NCI-H2081 treated with DMSO at 0.1 percent for 48 hours (cell line): ENCODE measurements at regions not wholly inside any gene's neighbourhood (a gene's known extent, or its start where the extent isn't known, plus 50 kb on each side); places are given as distances from the start of the nearest gene placed in this dataset.

Experiments used
- DNase-seq: peaks from one replicate; lab custom pipeline; 2025; lab: John Stamatoyannopoulos, UW

DNA sequence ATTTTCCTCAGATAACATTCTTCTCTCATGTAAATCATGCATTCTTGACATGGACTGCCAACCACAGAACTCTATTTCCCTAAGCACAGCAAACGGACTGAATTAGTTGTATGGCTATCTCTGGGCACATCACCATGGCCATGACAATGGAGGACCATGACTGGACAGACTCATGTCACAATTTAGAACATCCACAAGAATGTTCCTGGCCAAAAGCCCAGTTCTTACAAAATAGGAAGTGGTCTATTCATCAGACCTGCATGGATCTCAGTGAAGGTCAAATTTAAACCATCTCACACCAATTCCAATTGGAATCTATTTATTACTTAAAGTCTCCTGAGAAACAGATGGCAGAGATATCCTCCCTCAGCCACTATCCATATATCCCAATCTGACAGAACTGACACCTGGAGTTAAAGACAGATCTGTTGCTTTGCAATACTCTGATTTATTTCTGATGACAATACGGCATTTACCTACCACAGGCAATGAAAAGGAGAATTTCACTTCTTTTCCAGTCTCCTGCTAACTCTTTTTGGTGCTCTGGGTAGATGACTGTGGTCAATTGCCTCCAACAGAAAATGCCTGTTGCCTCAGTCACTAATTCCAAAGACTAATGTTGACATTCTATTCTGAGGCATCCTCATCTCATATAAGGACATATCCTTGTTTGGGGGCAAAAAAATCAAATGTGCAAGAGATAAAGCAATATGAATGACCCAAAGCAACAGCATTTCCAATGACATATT lies 254.8 kb downstream of the HTR7 start:
- DNase-seq = no peak

DNA sequence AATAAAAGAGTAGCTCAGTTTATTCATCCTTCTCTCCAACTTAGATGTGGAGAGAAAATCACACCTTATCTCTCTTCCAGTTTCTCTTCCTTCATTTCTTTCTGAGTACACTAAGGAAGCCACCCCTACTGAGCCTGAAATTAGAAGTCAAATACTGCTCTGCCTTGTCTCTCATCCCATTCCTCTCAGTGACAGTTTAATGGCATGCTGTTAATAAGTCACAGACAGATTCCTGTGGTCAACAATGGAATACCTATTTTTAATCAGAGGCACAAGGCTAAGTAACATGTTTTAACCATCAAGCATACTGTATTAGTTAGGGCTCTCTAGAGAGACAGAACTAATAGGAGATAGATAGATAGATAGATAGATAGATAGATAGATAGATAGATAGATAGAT lies 253.2 kb downstream of the HTR7 start:
- DNase-seq = no peak

DNA sequence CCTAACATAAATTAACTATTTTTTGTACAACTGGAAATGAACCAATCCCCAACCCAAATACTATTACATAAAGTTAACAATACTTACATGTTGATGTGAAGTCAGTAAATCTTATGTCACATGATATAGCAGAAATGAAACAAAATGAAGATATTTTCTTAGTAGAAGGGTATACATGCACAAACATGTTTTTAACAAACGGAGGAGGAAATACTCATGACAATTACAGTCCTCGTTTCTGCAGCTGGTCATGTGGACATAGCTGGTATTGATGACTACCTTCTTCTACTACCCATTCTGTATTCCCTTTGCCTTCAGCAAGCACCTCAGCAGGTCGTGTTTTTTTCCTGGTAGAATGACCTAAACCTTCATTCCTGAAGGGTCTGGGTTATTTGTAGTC lies 252.3 kb downstream of the HTR7 start:
- DNase-seq = no peak

DNA sequence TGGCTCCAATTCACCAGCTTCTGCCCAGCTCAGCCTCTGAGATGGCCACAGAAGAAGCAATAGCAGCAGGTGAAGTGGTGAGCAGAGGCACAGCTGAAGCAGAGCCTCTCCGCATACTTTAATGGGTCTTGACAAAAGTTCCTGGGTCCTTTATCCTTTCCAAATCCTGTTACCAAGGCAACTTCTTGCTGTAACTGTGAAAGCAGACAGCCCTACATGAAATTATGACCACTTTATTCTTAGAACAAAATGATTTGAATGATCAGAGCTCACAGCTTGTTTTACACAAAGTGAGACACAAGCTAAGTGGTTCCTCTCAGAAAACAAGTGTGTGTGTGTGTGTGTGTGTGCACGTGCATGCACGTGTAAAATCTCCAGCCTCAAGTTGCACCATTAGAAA lies 245.6 kb downstream of the HTR7 start:
- DNase-seq = no peak

DNA sequence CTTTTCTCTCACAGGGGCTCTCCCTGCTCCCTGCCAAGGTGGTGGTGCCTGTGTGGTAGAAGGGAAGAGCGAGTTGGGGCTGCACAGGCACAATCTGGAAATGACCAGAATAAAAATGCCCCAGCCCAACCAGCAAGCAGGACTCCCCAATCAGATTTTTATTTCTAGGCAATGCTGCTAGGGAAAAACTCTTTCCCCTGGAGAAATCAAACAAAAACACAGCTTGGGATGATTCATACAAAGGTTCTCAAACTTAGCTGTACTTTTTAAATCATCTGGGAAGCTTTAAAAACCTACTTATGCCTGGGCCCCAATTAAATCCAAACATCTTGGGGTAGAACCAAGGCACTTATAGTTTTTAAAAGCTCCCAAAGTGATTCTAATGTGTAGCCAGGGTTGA lies 243.2 kb downstream of the HTR7 start:
- DNase-seq = no peak

DNA sequence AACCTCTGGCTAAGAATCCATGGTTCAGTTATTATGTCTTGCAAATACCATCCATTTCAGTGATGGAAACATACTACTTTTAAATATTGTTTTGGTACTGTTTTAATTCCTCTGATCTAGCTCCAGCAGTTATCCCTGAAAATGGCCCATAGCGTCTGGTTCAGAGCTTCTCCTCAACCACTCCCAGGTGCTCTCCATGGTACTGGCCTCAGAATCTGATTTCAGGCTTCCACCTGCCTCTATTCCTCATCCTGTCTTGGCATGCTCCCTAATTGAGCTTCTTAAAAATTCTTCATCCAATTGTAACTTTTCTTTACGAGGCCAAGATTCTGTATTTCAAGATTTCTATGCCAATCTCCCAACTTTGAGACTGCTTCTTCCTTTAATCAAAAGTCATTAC lies 236.3 kb downstream of the HTR7 start:
- DNase-seq = no peak

DNA sequence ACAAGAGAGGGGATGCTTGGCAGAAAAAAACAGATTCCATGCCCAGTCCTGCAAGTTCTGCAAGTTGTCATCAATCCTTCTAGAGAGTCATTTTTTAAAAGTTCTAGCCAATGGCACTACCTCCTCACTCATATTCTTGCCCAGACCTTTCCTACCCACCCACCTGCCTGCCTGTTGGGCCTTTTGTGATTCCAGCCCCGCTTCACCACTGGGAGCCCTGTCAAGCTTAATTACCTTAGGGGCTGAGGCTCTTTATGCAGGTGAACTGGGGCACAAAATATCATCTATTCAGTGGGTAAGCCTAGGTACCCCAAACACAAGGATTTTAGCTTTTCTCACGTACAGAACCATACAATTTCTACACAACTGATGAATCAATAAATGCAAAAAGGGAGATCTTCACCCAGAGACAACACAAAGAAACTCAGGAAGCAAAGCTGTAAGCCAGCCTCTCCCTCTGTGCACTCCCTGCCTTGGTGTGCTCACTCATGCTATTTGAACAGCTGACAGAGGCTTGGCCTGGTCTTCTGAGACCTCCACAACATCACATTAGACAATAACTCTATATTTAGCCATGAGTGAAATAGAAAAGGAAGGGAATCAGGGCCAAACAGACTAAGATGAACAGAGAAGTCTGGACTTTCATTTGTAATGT lies 222.6 kb downstream of the HTR7 start:
- DNase-seq = peak; percentile 8

DNA sequence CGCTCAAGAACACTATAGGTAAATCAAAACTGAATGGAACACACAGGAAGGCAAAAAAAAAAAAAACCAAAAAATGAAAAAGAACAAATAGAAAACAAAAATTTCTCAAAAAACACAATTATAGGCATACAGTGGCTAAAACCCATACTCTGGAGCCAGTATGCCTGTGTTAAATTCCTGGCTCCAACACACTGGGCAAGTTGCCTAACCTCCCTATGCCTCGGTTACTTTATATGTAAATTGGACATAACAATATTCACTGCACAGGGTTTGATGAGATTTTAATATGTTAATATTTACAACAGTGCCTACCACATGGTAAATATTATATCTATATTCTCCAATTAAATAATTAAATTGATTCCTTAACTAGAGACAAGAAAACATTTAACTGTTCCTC lies 217.1 kb downstream of the HTR7 start:
- DNase-seq = no peak

DNA sequence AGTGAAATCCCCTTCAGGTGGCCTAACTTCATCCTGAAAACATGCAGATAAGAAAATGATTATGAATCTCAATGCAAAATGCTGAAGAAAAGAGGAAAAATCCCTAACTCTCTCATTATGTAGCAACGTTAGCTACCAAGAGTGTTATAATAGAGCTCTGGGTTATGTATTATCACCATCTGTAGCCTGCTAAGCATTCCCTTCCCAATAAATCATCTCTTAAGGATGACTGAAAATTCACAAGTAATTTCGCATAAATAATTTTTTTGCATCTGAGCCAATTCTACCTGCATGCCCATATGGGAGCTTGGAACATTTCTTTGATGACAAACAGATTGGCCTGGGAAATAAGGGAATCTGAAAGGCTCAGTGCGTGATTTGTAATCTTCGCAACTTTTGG lies 216.1 kb downstream of the HTR7 start:
- DNase-seq = no peak

DNA sequence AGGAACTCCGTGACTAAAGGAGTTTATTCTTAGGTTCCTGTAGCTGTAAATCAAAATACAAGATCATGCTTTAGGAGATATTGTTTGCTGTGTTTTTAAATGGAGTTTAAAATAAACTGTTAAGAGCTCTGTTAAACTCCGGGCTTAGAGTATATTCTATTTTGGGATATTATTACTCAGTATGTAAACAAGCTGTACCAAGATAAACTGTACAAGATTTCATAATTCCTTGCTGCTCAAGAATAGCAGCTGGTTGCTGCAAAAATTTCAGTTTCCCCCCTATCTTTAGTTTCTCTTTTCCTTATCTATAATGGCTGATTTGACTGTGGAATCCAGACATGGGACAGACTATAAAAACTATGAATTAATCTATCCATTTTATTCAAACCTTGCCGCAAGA lies 215.7 kb downstream of the HTR7 start:
- DNase-seq = no peak

DNA sequence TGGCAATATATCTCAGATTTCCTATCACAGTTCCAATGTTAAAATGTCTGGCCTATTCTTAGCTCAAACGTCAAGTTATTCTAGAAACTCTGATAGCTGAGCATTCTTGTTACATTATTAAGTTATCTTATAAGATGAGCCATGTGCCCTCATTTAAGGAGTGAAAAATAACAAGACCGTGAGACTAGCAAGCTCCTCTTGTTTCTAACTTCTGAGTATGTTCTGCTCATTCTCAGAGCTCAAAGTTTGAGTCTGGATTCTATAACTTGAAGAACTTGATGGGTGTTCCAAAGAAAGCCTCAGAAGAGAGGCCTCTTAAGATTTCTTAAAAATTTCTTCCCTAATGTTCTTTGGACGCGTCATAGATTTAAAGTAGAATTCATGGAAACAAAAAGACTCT lies 215.2 kb downstream of the HTR7 start:
- DNase-seq = no peak

DNA sequence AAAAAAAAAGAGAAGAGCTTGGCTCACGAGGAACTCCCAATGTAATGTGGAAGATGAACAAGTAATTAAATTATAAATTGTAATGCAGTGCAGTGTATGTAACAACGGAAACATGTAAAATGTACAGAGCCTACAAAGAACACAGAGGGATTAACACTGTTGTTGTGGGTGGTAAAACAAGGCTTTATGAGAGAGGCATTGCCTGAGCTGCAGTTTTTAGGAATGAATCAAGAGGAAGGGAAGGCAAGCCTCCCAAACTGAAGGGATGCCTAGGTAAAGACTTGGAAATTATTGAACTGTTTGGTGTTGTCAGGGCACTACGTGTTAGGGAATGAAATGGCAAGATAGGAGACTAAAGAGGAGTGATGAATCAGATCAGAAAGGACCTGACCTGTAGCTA lies 213.7 kb downstream of the HTR7 start:
- no peak for DNase-seq

DNA sequence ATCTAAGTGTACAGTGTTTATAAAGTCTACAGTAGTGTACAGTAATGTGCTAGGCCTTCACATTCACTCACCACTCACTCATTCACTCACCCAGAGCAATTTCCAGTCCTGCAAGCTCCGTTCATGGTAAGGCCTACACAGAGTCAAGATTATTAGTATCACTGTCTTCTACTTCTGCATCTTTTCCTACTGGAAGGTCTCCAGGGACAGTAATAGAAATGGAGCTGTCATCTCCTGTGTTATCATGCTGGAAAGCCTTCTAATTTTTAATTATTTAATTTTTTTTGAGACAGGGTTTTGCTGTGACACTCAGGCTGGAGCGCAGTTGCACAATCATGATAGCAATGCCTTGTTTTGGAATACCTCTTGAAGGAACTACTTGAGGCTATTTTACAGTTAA lies 207.0 kb downstream of the HTR7 start:
- no peak for DNase-seq

DNA sequence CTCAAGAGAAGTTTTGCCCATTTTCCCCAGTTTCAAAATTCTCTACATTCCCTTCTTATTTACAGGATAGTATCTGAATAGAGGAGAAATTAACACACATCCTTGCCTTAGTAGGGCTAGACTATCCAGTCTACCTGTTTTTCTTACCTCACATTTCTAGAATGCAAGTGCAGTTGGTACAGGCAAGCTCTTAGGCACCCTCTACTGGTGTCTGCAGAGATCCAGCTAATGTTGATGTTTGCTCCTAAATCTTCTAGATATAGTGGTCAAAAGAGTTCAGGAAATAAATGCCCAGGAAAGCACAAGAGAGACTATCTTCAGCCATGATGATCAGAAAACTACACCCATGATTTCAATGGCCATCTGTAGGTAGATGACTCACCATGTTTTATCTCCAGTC lies 205.3 kb downstream of the HTR7 start:
- DNase-seq = no peak

DNA sequence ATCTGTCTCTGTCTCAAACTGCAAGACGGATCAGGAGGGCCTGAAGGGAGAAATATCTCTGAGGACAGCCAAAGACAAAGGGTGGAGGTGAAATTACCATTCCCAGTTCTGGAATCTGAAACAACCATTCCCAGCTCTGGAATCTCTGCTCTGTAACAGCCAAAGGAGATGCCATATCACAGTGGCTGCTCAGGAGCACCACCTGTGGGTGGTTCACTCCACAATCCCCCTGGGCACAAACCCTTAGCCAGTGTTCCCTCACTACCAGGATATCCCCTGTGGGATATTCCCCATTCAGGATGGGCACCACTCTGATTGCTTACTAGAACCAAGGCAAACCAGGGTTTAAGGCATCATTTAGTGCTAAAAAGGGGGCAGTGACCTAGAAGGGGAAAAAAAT lies 199.0 kb downstream of the HTR7 start:
- DNase-seq = no peak

DNA sequence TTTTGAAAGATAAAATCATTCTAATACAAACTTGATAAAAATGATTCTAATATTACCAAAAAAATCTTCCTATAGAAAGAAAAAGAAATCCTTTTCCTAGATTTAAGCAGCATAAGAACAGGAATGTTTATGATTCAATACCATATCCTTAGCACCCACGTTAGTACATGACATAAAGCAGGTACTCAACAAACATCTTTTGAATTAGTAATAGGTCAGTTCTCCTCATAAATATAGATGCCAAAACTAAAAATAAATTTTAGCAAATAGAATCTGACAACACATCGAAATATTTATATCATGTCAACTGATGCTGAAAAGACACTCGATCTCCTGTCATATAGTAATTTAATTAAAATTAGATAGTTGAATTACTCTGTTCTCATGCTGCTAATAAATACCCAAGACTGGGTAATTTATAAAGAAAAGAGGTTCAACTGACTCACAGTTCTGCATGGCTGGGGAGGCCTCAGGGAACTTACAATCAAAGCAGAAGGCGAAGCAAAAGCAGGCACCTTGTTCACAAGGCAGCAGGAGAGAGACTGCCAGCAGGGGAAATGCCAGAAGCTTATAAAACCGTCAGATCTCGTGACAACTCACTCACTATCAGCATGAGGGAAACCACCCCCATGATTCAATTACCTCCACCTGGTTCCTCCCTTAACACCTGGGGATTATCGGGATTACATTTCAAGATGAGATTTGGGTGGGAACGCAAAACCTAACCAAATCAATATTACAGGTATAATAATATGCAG lies 191.8 kb downstream of the HTR7 start:
- no peak for DNase-seq

DNA sequence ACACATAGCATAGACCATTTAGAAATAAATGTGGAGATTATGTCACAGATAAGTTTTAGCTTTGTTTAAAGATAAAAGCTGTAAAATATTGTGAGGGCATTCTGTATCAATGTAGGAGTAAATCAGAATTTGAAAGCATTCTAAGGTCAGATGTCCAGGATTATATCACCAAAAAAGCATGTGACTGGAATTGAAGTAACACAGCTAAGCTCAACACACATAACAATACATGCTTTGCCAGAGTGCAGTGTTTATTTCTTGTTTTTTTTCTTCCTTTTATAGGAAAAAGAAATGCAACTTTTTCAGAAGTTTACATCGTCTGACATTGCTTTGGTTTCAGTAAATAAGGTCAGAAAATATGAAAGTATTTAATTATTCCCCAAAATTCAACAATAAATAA lies 183.4 kb downstream of the HTR7 start:
- no peak for DNase-seq

DNA sequence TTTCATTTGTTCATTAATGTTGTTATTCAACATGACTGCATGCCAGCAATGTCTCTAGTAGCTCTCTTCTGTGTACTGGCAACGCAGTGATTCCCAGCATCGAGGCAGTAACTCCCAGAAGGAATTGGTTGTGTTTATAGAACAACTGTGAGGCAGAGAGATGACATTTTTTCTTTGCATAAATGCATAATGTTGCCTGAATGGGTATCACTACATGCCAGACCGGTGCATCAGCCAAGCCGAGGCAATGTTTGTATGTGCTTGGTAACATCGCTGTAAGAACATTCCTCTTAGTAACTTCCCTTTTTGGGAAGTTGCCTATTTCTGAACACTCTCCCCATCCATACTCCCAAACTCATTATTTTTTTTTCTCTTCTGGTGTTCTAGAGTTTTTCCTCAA lies 182.9 kb downstream of the HTR7 start:
- DNase-seq = no peak

DNA sequence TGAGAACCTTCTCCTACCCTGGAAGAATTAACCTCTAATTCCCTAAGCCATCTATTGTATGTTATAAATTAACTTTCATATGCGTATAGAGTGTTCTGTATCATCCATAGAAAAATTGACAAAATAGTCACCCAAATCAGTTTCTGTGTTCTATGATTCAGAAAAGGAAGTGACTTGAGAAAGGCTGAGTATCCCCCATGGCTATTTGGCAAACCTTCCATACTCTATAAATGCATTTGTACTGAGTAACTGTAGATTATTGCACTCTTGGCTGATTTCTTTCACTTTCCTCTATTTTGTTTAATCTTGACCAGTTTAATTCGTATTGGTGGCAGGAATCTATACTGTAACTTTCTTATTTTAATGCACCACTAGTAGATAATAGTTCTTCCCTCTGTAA lies 182.2 kb downstream of the HTR7 start:
- no peak for DNase-seq
